Activated T-helper 1 cell treated with anti-CD3 and anti-CD28 coated beads, Interleukin-2, amount 50 U/mL, for 16 hours (primary cell): ENCODE measurements at regions not wholly inside any gene's neighbourhood (a gene's known extent, or its start where the extent isn't known, plus 50 kb on each side); places are given as distances from the start of the nearest gene placed in this dataset.
"Not testable (repeated sequence)": the region's sequence is repeated elsewhere in the genome, so short reads cannot be mapped to it uniquely, and the experiment has no call there.

Experiments used
- DNase-seq, 2 donors: peaks; one replicate each; pipeline ENCODE4 v3.0.0-alpha.2; 2020; ENCODE audit warnings: low read depth in 1 of 2, low spot score in 1 of 2

DNA sequence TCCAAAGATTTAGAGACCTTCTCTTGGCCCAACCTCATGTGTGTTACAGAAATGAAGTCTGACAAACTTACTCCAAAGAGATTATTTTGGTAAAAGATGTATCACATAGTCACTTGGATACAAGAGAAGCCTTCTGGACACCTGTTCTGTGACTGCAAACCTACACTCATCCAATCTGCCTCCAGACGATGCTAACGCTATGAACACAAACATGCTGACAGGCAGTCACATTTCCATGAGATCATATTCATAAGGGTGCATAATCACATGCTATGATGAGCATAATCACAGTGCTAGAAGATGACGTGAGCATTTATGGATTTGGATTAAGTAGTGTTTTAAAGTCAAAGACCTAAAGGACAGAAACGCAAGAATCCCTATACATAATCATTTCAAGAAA lies 340.2 kb downstream of the HACE1 start:
- no peak for DNase-seq

DNA sequence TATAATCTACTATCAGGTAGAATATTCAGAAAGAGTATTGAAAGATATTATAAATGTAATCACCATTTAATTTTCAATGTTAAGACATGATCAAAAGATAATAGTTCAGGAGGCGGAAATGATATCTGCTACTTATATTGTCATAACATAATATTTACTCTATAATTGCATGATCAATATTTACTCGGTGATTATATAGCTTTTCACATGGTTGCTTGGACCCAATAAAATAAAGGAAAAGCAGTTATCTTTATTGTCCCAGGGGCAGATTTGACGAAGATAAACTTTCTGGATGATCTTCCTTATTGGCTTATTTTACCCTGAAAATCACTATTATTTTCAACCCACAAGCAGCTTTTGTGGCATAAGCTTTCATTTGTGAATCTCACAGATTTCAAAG lies 350.4 kb downstream of the HACE1 start:
- no peak for DNase-seq

DNA sequence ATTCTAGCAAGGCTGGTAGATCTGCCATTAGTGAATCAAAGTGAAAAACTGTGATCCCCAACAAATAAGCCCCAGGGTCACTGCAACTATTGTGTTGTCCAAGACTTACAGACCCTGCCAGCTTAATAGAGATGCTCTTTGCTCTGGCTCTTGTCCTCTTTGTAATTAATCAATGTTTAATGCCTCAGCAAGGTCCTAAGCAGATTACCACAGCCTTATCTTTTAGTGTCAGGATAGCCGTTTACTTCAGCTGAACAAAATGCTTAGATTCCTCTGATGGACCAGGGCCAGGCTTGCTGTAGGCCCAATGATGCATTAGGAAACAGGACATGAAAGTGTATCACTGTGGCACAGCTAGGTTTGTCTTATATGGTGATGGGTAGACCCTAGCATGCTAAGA lies 353.3 kb downstream of the HACE1 start:
- DNase-seq, result no peak

DNA sequence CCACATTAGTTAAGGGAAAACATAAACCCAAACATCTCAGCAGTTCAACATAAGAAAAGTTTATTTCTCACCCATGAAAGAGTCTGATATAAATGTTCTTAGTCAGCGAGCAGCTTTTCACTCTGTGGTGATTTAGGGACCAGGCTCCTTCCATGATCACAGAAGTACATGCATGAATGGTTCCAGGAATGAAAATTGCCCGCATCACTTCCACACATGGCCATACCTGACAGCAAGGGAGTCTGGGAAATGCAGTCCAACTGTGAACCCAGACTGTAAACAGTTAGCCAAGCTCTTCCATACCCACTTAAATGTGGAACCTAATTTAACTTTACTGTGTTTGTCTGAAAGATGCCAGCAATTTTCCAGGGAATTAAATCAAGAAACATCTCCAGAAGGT lies 353.9 kb downstream of the HACE1 start:
- DNase-seq, result no peak

DNA sequence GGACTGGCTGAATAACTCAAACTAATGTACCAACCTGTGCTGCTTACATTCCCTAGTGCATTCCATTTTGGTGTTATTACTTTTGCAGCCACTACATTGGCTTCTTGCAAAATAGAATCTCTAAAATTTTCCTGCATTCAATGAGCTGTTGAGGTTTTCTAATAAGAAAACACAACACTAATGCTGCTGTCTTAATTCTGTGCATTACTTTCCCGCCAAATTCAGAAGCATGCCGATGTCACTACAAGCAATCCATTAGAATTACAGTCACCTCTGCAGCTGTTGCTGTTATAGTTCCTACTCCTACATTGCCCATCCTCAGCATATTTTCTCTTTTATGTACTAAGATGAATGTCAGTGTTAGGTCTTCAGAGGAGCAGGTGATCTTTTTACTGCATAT lies 359.5 kb downstream of the HACE1 start:
- DNase-seq, result no peak

DNA sequence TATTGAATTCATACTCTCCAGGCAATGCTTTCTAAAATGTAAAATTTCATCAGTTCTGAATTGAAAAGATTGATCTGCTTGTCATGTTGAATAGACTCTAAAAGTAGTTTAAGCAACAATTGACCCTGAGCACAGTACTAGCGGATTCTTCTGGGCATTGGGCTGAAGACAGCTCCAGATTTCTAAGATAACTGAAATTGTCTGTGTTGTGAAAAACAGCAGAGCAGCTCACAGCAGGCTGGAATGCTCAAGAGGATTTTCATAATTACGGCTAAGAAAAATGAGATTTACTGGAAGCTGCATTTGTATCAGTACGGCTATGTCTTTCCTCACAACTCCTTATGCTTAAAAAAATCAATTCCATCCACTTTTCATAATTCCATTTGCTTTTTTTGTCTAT lies 373.7 kb downstream of the HACE1 start:
- no peak for DNase-seq

DNA sequence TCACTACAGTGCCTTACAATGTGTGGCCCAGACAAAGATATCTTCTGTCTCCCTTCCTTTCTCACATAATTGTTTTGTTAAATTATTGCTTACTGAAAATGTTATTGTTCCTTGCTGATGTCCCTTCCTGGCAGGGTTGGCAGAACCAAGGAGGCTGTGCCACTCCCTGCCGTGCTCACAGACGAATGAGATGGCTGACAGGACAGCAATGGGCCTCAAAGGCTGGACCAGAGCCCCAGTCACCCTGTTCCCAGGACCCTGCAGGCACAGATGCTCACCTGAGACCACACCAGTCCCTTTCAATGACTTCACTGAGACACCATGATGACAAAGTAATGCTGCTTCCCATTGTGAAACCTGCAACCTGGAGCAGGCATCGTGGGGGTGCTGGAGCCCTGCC lies 375.1 kb downstream of the HACE1 start:
- DNase-seq, result no peak

DNA sequence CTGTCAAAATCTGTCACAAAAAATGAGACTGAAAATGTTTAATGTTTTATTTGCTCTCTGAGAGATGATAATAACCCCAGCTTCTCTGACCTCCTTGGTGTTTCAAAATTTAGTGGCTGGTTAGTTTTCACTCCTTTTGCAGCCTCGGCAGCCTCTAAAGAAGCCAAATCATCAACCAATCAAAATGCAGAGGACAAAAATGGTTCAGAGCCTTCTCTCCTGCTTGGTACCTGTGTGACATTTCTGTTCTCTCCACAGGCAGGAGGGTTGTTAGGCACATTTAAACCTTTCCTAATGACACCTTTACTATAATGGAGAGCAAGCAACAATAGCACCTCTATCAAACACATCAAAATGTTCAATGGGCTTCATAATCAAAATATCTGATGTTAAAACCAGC lies 375.5 kb downstream of the HACE1 start:
- no peak for DNase-seq

DNA sequence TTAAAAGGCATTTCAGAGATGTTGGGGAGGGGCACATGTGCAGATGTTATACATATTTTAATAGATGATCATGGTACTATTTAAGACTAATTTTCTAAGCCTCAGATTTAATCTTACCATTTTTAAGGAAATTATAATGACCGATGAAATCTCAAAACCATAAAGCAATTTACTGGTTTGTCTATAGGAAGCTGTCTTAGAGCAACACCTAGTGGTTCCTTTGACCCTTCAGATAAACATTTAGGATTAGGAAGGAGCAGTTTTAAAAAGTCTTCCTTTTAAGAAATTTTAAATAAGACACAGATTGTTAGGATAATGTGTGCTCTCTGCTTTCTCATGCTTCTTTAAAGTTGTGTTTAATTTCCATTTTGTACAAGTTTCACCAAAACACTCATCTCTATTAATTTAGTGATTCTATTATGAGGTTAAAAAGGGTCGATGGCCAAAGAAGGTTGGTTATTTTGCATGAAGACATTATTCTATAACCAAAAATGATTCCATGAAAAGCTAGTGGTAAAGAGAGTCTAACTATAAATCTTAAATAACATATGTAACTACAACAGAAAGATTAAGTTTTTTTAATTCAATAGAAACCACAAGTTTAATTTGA lies 376.4 kb downstream of the HACE1 start:
- DNase-seq, result no peak

DNA sequence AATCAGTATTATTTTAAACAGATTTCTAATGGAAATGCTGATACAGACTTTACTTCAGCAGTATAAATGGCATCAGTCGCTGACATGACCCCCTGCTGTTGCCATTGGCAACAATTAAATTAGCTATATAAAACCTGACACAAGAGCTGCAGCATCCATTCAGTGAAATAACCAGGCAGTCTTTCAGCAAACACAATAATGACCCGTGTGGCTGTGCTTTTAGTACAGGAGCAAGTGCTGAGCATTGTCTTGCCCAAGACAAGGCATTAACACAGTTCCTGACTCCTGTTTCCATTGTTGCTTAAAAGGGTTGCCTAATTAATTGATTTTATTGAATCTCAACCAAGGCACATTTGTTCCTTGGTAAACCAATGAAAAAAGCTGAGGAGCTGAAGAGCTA lies 382.1 kb downstream of the HACE1 start:
- DNase-seq, result no peak

DNA sequence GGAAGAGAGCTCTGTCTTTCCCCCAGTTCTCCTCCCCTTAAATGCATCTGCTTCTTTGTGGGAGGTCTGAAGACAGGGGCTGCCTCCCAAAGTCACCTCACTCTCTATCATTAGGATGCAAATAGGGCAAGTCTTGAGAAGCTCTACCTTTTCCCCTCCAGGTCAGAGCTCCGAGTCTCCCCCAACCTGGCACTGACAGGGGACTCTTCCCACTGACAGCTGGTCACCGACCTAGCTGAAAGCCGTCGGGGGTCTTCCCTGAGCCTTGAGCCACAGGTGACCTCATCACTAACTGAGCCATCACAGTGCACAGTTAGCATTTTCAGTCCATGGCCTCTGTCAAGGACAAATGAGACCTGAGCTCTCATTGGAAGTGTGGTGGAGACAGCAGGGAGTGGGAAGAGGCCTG lies 386.7 kb downstream of the HACE1 start:
- no peak for DNase-seq

DNA sequence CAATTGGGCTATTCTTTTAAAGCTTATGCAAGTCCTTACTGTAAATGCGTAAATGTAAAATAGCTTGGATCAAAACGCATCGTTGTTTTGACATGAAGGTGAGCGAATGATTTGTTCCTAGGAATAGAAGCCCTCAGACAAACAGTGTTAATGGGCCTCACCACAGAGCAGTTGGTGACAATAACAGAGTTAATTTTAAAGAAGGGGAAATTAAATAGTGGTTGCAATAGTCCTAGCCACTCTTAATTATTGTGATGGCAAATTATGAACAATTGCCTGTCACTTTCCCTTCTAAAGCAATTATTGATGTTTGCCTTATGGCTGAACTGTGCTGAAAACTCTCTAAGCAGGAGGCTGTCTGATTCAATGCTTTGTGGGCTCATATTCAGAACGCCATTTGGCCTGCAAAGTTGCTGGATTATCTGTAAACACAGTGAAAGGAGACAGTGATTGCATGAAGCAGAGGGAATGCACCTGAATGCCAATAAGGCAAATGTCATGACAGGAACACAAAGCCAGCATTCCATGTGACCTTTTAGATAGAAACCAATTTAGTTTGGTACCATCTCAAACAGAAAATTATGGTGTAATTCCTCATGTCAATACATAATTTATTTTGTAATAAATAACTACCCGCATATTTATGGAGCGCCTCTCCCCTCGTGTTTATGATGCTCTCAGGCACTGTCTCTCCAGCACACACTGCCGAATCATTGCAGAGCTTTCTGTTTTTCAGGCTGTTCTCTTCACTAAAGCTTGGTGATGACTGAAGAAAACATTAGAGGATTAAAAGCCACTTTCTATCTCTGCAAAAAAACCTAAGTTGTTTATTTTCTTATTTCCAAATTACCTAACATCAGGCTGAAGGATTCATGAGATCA lies 387.5 kb downstream of the HACE1 start:
- no peak for DNase-seq

DNA sequence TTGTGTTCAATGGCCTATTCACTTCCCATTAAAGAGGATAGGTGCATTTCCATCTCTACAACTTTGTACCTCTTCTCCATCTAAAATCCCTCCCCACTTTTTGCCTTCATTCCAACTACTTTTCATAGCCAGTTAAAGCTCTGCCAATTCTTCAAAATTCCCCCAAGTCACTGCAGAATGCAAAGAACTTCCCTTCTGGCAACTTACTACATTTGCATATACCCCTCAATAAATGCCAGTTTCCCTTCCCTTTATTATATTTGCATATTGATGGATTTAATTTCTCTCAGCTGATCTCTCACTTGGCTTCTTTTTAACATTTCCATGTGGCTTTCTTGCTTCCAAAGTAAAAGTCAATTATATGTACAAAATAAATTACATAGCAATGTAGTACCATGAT lies 393.4 kb downstream of the HACE1 start:
- no peak for DNase-seq

DNA sequence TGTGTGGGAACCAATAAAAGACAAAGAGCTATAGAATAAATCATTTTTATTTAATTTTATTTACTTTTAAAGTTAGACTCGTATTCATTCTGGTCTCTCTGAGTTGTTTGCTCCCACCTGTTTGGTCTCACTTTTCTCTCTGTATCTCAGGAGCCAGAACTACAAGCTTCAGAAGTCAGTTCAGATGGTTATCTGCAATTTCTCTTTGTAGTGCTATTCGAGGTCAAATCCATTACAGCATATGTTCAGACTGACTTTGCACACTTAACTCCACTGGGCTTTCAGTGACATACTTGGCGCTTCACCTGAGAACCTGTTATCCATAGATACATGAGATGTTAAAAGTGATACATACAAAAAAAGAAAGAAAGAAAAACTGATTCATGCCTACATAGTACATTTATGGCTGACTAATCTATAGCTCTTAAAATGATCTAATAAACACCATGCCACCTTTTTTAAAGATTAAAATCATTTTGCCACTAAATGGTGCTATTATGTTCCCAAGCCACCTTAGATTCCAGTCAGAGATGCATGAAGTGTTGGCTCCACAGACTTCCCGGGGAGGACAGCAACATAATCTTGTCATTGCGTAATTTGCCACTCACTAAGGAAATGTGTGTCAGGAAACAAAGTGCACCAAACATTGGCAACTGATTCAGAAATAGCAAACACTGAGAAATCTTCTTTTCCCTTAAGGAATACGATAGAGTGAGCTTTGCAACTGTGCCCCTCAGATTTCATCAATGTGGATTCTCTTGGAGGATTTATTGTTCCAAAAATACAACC lies 396.7 kb downstream of the HACE1 start:
- no peak for DNase-seq

DNA sequence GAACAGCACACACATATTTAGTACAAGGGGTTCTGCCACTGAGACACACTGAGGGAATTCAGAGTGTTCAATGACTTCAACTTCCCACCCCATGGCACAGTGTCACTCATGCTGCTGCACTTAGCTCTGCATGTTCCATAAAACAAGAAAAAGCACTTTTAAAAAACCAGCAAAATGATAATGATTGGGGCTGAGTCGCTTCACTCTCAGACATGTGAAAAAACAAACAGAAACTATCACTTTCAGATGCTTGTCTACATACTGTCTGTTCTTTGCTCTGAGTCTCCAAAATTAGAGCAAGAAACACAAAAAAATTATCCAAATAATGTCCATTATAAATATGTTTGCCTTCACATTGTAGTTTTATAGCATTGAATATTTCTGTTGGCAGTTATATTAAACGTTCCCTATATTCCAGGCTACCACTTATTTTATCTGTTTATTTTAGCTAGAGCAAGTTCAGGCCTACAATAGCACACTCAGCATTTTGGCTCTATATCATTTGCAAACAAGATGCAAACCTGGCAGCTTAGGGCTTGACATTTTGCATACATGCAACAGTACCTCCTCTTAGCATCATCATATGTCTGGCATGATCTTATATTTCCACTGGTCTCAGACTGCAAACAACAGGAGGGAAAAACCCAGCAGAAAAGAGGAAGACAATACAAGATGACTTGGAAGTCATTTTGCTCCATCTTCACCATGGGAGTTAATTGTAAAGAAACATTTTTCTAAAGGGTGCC lies 398.8 kb downstream of the HACE1 start:
- DNase-seq, result no peak

DNA sequence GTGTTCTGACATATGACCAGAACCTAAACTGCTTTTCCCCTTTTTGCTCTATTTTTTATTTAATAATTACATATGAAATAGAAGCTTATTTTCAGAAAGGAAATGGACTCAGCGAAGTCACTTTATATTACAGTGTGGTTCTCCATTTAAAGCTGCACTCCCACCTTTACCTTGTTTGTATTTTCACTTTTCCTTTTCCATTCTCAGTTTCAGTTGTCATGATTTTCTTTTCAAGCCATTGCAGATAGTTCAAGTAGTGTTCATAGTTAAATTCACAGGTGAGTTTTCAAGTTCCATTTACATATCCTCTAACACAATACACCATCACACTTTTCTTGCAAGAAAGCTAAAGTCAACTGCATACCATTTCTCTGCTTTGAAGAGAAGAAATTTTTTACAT lies 400.2 kb downstream of the HACE1 start:
- no peak for DNase-seq

DNA sequence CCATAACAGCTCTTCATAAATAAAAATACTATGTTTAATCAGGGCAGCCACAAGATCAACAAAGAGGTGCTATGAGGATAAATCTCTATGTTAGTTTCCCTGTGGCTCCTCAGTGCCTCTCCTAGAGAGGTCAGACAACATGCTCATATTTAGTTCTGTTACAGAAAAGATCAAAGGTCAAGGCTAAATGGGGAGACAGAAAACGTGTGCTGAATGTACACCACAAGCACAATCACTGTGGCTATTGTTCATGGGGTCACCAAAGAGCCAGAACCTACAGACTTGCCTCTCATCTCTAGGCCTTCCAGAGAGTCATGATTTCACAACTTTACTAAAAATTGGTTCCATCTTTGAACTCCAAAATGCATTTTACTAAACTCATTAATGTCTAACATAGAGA lies 409.8 kb downstream of the HACE1 start:
- no peak for DNase-seq

DNA sequence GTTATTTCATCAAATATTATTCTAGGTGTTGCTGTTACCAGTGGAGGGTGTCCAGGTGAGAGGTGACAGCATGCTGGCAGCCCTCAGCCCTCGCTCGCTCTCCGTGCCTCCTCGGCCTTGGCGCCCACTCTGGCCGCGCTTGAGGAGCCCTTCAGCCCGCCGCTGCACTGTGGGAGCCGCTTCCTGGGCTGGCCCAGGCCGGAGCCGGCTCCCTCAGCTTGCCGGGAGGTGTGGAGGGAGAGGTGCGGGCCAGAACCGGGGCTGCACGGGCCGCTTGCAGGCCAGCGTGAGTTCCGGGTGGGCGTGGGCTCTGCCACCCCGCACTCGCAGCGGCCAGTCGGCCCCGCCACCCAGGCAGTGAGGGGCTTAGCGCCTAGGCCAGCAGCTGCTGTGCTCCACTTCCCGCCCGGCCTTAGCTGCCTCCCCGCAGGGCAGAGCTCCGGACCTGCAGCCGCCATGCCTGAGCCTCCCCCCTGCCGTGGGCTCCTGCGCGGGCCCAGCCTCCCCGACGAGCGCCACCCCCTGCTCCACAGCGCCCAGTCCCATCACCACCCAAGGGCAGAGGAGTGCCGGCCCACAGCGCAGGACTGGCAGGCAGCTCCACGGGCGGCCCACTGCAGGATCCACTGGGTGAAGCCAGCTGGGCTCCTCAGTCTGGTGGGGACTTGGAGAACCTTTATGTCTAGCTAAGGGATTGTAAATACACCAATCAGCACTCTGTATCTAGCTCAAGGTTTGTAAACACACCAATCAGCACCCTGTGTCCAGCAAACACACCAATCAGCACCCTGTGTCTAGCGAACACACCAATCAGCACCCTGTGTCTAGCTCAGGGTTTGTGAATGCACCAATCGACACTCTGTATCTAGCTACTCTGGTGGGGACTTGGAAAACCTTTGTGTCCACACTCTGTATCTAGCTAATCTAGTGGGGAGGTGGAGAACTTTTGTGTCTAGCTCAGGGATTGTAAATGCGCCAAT lies 413.3 kb downstream of the HACE1 start:
- DNase-seq, result not testable (repeated sequence)

DNA sequence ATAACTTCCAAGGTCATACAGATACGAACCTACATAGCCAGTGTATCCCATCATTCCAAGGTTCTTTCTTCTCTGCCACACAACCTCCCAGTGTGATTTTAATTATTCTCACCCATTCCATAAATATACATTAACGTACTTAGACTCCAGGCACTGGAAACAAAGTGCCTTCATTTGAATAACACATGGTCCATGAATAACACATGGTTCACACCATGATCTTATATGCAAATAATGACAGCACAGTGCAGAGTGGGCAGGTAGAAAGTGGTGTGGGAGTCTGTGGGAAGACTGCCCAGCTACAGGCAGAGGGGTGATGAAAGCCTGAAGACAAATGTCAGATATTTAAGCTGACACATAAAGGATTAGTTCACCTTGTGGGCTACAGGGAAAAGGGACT lies 425.2 kb downstream of the HACE1 start:
- DNase-seq, result no peak

DNA sequence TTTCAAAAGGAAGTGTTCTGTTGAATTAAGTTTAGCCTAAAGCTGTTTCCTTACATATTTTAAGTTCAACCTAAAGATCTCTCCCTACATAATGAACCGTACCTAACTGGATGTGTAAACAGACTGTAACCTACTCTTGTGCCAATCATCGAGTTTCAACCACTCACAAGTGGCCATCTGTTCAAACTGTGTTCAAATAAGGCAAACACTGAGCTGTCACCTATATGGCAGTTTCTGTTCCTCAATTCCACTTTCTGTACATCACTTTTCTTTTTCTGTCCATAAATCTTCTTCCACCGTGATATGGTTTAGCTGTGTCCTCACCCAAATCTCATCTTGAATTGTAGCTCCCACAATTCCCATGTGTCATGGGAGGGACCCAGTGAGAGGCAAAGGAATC lies 428.6 kb downstream of the HACE1 start:
- DNase-seq, result no peak
